Keratinocyte (primary cell): ENCODE measurements at regions not wholly inside any gene's neighbourhood (a gene's known extent, or its start where the extent isn't known, plus 50 kb on each side); places are given as distances from the start of the nearest gene placed in this dataset.
A peak's percentile ranks its signal among the peaks of the same experiment; 100 is the strongest.

Experiments used
- DNase-seq: peaks from one replicate; pipeline ENCODE4 v3.0.0-alpha.2; 2011; ENCODE audit warnings: low read depth, missing footprints, low spot score
- FAIRE-seq: peaks from 2 replicates; lab custom pipeline; 2011; peaks lifted over from hg19 to GRCh38; lab: Jason Lieb, UNC
- H2AFZ ChIP-seq: 2 replicates; pipeline ENCODE4 v1.6.0; 2012; ENCODE audit warnings: low read length, control low read depth, inconsistent platforms; ENCODE audit not compliant: control insufficient read depth
- H3K27ac ChIP-seq: 2 replicates; pipeline ENCODE4 v1.5.1; 2011; ENCODE audit warnings: low read length; ENCODE audit not compliant: control insufficient read depth, insufficient read depth
- H3K27me3 ChIP-seq: 3 replicates; pipeline ENCODE4 v1.6.0; 2011; ENCODE audit warnings: low read length; ENCODE audit not compliant: control insufficient read depth, insufficient read depth; ENCODE audit errors: extremely low read depth
- H3K36me3 ChIP-seq, 2 experiments: 2 replicates in 1 of 2; 3 replicates in 1 of 2; pipeline ENCODE4 v1.5.1; 2011; ENCODE audit warnings: low read length in 2 of 2, mild to moderate bottlenecking in 1 of 2; ENCODE audit not compliant: control insufficient read depth in 2 of 2, insufficient read depth in 2 of 2; ENCODE audit errors: extremely low read depth in 1 of 2
- H3K4me1 ChIP-seq: 3 replicates; pipeline ENCODE4 v1.5.1; 2011; ENCODE audit warnings: low read length; ENCODE audit not compliant: control insufficient read depth, insufficient read depth; ENCODE audit errors: extremely low read depth
- H3K4me2 ChIP-seq: 3 replicates; pipeline ENCODE4 v1.6.0; 2011; ENCODE audit warnings: low read depth, low read length; ENCODE audit not compliant: control insufficient read depth, insufficient read depth; ENCODE audit errors: extremely low read depth
- H3K4me3 ChIP-seq, 3 experiments: fragments of 200-600 bp in 1 of 3; sonication (generic) in 1 of 3; 2 replicates in 2 of 3; 3 replicates in 1 of 3; pipeline ENCODE4 v1.5.1; 2011 to 2016; ENCODE audit warnings: low read length in 3 of 3, mild to moderate bottlenecking in 3 of 3, control low read depth in 2 of 3, inconsistent platforms in 1 of 3, low read depth in 1 of 3, mixed read lengths in 1 of 3, mixed run types in 1 of 3, moderate library complexity in 1 of 3; ENCODE audit not compliant: control insufficient read depth in 2 of 3, insufficient read depth in 2 of 3; ENCODE audit errors: extremely low read depth in 1 of 3
- H3K79me2 ChIP-seq: 2 replicates; pipeline ENCODE4 v1.6.0; 2012; ENCODE audit warnings: low read length; ENCODE audit not compliant: control insufficient read depth, insufficient read depth
- H3K9ac ChIP-seq: 3 replicates; pipeline ENCODE4 v1.6.0; 2011; ENCODE audit warnings: low read length; ENCODE audit not compliant: control insufficient read depth, insufficient read depth; ENCODE audit errors: extremely low read depth
- H3K9me1 ChIP-seq: 3 replicates; pipeline ENCODE4 v1.6.0; 2011; ENCODE audit warnings: low read length; ENCODE audit not compliant: control insufficient read depth, insufficient read depth; ENCODE audit errors: extremely low read depth
- H3K9me3 ChIP-seq: 2 replicates; pipeline ENCODE4 v1.5.1; 2012; ENCODE audit warnings: low read depth, low read length; ENCODE audit not compliant: control insufficient read depth
- H4K20me1 ChIP-seq: 3 replicates; pipeline ENCODE4 v1.6.0; 2011; ENCODE audit warnings: low read length; ENCODE audit not compliant: control insufficient read depth, insufficient read depth; ENCODE audit errors: extremely low read depth
- CTCF ChIP-seq, 3 experiments: IDR thresholded peaks in 1 of 3; conservative IDR thresholded peaks in 1 of 3; optimal IDR thresholded peaks in 1 of 3; 2 replicates in 2 of 3; 3 replicates in 1 of 3; pipeline versions ENCODE3 to v1.5.1; 2011; ENCODE audit warnings: low read length in 3 of 3, mild to moderate bottlenecking in 3 of 3, moderate library complexity in 2 of 3, control low read depth in 1 of 3, inconsistent platforms in 1 of 3; ENCODE audit not compliant: insufficient read depth in 2 of 3; ENCODE audit errors: extremely low read depth in 1 of 3
- EZH2 ChIP-seq: IDR thresholded peaks from one replicate; pipeline ENCODE4 v1.6.1; 2012; ENCODE audit warnings: inconsistent platforms, mild to moderate bottlenecking, low read length, moderate library complexity
- dilution Hi-C: fragments of 300-500 bp; cut with MboI; formaldehyde crosslinking; loops from one replicate; pipeline ENCODE4 v1.7.0; 2020; ENCODE audit warnings: low sequenced_read_pairs; ENCODE audit not compliant: extremely low pct_ligation_motif_present

- H3K79me2 ChIP-seq = no peaks in the 10 kb centered on the region
- H3K4me3 ChIP-seq = no peak overlapping the region
- no peaks in the 10 kb centered on the region for H3K27me3 ChIP-seq
- dilution Hi-C loops = no loop called here
- FAIRE-seq (peak; percentile 34), DNase-seq (peak; percentile 41)
- H3K4me1 ChIP-seq = no peaks in the 10 kb centered on the region
- TF ChIP-seq EZH2 = no peak
- TF ChIP-seq CTCF (optimal IDR thresholded peaks at IDR 0.05 in 1 of 3, IDR thresholded peaks at IDR 0.05 in 1 of 3, conservative IDR thresholded peaks at IDR 0.05 in 1 of 3; ENCODE audit: extremely low read depth in 1 of 3, insufficient read depth in 2 of 3, low read length in 3 of 3) = no peak
- H3K9me3 ChIP-seq = no peaks in the 10 kb centered on the region
- no peak overlapping the region for H3K4me2 ChIP-seq
- no peak overlapping the region for H2AFZ ChIP-seq
- H4K20me1 ChIP-seq = no peaks in the 10 kb centered on the region
- no peaks in the 10 kb centered on the region for H3K36me3 ChIP-seq
- H3K9ac ChIP-seq = no peak overlapping the region
- H3K27ac ChIP-seq = no peak overlapping the region
- no peaks in the 10 kb centered on the region for H3K9me1 ChIP-seq
Measured at GRCh38 chr11:87473174-87473573, 435.4 kb downstream of the TMEM135 start.

GRCh38 chr11:87466223-87466622 lies 428.5 kb downstream of the TMEM135 start:
- Histone ChIP-seq H4K20me1 (no peaks in the 10 kb centered on the region), H3K9ac (no peak overlapping the region), H3K9me3 (no peaks in the 10 kb centered on the region), H3K4me1 (no peaks in the 10 kb centered on the region), H3K27ac (no peak overlapping the region), H3K27me3 (no peaks in the 10 kb centered on the region), H3K79me2 (no peaks in the 10 kb centered on the region), H2AFZ (no peak overlapping the region), H3K36me3 (no peaks in the 10 kb centered on the region), H3K9me1 (no peaks in the 10 kb centered on the region), H3K4me2 (no peak overlapping the region), H3K4me3 (no peak overlapping the region)
- DNase-seq (no peak), FAIRE-seq (no peak)
- TF ChIP-seq EZH2 (no peak), CTCF (optimal IDR thresholded peaks at IDR 0.05 in 1 of 3, IDR thresholded peaks at IDR 0.05 in 1 of 3, conservative IDR thresholded peaks at IDR 0.05 in 1 of 3; ENCODE audit: extremely low read depth in 1 of 3, insufficient read depth in 2 of 3, low read length in 3 of 3) (no peak)
- dilution Hi-C loops = no loop called here
